Transverse colon (tissue), 4 donors: ENCODE measurements at regions not wholly inside any gene's neighbourhood (a gene's known extent, or its start where the extent isn't known, plus 50 kb on each side); places are given as distances from the start of the nearest gene placed in this dataset.

ENCODE experiments used
- EP300 ChIP-seq: sonication (generic); formaldehyde crosslinking; IDR thresholded peaks from one replicate; pipeline ENCODE4 v1.6.1; 2017; ENCODE audit warnings: antibody characterized with exemption, low read depth
- POLR2A ChIP-seq: fragments of 450-650 bp; IDR thresholded peaks from one replicate; pipeline ENCODE4 v1.6.1; 2016; ENCODE audit warnings: antibody characterized with exemption, mild to moderate bottlenecking, moderate library complexity
- POLR2AphosphoS5 ChIP-seq, 3 donors: sonication (generic); formaldehyde crosslinking; IDR thresholded peaks; one replicate each; pipeline ENCODE4 v1.6.1; 2016; ENCODE audit warnings: antibody characterized with exemption in 3 of 3
- TF ChIP-seq, protein P1 (sequence below), 5 experiments: fragments of 200-600 bp in 3 of 5; fragments of 450-650 bp in 2 of 5; sonication (generic) in 3 of 5; IDR thresholded peaks; 1 replicate in 2 of 5; 2 replicates in 3 of 5; pipeline ENCODE4 v1.5.1; 2016 to 2017; ENCODE audit warnings: antibody characterized with exemption in 5 of 5, inconsistent platforms in 3 of 5, mild to moderate bottlenecking in 2 of 5, moderate library complexity in 1 of 5

DNA sequence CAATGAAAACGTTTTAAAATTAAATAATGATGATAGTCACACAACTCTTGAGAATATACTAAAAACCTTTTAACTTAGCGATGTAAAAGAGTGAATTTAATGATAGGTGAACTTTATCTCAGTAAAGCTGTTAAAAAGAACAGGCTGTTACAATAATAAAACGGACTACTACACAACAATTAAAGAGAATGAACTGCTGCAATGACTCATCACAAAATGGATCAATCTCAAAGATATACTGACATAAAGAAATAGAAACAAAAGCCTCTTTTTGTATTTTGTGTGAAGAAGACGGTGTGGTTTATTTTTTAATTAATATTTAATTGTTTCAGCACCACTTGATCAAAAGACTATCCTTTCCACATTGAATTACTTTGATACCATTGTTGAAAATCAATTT is 352.4 kb upstream of the GJE1 start:
- TF ChIP-seq, protein P1, sequence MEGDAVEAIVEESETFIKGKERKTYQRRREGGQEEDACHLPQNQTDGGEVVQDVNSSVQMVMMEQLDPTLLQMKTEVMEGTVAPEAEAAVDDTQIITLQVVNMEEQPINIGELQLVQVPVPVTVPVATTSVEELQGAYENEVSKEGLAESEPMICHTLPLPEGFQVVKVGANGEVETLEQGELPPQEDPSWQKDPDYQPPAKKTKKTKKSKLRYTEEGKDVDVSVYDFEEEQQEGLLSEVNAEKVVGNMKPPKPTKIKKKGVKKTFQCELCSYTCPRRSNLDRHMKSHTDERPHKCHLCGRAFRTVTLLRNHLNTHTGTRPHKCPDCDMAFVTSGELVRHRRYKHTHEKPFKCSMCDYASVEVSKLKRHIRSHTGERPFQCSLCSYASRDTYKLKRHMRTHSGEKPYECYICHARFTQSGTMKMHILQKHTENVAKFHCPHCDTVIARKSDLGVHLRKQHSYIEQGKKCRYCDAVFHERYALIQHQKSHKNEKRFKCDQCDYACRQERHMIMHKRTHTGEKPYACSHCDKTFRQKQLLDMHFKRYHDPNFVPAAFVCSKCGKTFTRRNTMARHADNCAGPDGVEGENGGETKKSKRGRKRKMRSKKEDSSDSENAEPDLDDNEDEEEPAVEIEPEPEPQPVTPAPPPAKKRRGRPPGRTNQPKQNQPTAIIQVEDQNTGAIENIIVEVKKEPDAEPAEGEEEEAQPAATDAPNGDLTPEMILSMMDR (IDR thresholded peaks at IDR 0.05), result no peak
- TF ChIP-seq EP300, result no peak
- no peak for TF ChIP-seq POLR2A
- no peak for TF ChIP-seq POLR2AphosphoS5 (IDR thresholded peaks at IDR 0.05)
